ENCODE measurements at regions not wholly inside any gene's neighbourhood (a gene's known extent, or its start where the extent isn't known, plus 50 kb on each side); places are given as distances from the start of the nearest gene placed in this dataset.

DNA sequence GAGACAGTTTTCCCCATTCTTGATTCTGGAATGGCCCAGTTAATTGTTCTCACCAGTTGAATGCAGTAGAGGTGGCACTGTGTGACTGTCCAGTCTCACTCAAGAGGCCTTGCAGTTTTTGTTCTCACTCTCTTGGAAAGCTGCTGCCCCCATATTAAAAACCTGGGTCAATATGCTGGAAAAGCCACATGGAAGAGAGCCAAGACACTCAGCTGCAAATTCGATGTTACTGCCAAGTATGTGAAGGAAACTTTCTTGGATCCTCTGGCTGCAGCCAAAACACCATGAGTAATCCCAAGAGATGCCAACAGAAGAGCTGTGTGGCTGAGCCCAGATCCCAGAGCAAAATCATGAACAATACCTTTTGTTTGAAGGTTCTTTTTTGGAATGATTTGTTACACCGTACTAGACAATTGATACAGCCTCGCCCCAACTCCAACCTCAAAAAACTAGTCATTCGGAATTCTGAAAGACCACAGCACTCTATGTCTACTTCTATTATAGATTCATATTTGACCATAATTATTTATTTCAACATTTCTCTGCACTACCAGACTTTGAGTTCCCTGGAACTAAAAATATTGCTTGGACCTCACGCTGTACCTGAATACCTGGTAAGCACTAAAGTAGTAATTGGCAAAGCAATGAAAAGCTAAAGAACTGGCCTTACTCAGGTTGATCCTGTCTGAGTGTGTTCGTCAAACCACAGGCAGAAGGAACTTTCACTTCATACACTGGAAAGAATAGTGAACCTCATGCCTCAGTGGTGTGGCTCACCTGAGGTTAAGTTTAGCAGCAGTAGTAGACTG, 378.8 kb downstream of the ETS1 start:
- Histone ChIP-seq H3K9me3 (ENCODE audit: low read length) (no peaks in the 10 kb centered on the region), H4K20me1 (ENCODE audit: insufficient read depth) (no peaks in the 10 kb centered on the region), H3K36me3 (ENCODE audit: insufficient read depth, low read length) (no peaks in the 10 kb centered on the region), H3K4me3 (ENCODE audit: low read length) (no peak overlapping the region), H3K4me2 (ENCODE audit: low read length) (no peak overlapping the region), H2AFZ (ENCODE audit: low read depth, low read length) (no peak overlapping the region), H3K79me2 (replicated peaks; ENCODE audit: insufficient read depth, low read length) (no peaks in the 10 kb centered on the region), H3K9ac (ENCODE audit: low read length) (no peak overlapping the region), H3K9me2 (ENCODE audit: insufficient read depth, low read length) (no peaks in the 10 kb centered on the region), H3K27me3 (ENCODE audit: insufficient read depth, low read depth, low read length) (no peaks in the 10 kb centered on the region), H3F3A (ENCODE audit: insufficient read depth, low read length, poor library complexity, severe bottlenecking) (no peaks in the 10 kb centered on the region), H3K27ac (ENCODE audit: low read length) (no peak overlapping the region)
- TF ChIP-seq, protein P1, sequence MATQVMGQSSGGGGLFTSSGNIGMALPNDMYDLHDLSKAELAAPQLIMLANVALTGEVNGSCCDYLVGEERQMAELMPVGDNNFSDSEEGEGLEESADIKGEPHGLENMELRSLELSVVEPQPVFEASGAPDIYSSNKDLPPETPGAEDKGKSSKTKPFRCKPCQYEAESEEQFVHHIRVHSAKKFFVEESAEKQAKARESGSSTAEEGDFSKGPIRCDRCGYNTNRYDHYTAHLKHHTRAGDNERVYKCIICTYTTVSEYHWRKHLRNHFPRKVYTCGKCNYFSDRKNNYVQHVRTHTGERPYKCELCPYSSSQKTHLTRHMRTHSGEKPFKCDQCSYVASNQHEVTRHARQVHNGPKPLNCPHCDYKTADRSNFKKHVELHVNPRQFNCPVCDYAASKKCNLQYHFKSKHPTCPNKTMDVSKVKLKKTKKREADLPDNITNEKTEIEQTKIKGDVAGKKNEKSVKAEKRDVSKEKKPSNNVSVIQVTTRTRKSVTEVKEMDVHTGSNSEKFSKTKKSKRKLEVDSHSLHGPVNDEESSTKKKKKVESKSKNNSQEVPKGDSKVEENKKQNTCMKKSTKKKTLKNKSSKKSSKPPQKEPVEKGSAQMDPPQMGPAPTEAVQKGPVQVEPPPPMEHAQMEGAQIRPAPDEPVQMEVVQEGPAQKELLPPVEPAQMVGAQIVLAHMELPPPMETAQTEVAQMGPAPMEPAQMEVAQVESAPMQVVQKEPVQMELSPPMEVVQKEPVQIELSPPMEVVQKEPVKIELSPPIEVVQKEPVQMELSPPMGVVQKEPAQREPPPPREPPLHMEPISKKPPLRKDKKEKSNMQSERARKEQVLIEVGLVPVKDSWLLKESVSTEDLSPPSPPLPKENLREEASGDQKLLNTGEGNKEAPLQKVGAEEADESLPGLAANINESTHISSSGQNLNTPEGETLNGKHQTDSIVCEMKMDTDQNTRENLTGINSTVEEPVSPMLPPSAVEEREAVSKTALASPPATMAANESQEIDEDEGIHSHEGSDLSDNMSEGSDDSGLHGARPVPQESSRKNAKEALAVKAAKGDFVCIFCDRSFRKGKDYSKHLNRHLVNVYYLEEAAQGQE (IDR thresholded peaks at IDR 0.05; ENCODE audit: borderline replicate concordance) = no peak
- no peak for TF ChIP-seq MXI1 (conservative IDR thresholded peaks at IDR 0.05; ENCODE audit: poor library complexity, severe bottlenecking)
- TF ChIP-seq SMC3 (conservative IDR thresholded peaks at IDR 0.05; ENCODE audit: poor library complexity) = no peak
- no peak for TF ChIP-seq POLR2AphosphoS5 (IDR thresholded peaks at IDR 0.05)
- TF ChIP-seq TAF1 (IDR thresholded peaks at IDR 0.05; ENCODE audit: low read depth) = no peak
- no peak for TF ChIP-seq EZH2 (IDR thresholded peaks at IDR 0.05; ENCODE audit: borderline replicate concordance, insufficient read depth, low read length, poor library complexity, severe bottlenecking)
- TF ChIP-seq CTCF (IDR thresholded peaks at IDR 0.05; ENCODE audit: poor library complexity, severe bottlenecking) = no peak
- TF ChIP-seq EP300 (conservative IDR thresholded peaks at IDR 0.05; ENCODE audit: poor library complexity, severe bottlenecking) = no peak
- no peak for TF ChIP-seq RAD21 (conservative IDR thresholded peaks at IDR 0.05)

DNA sequence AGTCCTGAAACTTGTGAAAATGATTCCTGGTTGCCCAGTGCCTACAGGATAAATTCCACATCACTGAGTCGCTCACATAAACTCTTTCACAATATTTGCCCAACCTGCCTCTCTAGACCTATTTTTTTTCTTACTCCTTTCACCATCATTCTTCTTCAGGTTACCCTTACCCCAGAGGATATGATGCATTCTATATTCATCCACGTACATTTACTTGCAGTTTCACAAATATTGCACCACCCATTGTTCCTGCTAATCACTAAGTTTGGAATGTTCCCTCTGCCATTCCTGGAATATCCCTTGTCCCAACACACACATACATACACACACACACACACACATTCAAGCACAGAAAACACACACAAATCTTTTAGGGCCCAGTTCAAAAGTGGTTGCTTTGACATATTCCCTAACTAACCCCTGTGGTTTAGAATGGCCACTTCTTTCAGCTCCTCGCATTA, 379.5 kb downstream of the ETS1 start:
- H3K27ac ChIP-seq (ENCODE audit: low read length) = no peak overlapping the region
- H2AFZ ChIP-seq (ENCODE audit: low read depth, low read length) = no peak overlapping the region
- H3K9me2 ChIP-seq (ENCODE audit: insufficient read depth, low read length) = no peaks in the 10 kb centered on the region
- H3K9ac ChIP-seq (ENCODE audit: low read length) = no peak overlapping the region
- H3F3A ChIP-seq (ENCODE audit: insufficient read depth, low read length, poor library complexity, severe bottlenecking) = no peaks in the 10 kb centered on the region
- no peak for TF ChIP-seq RAD21 (conservative IDR thresholded peaks at IDR 0.05)
- no peak for TF ChIP-seq SMC3 (conservative IDR thresholded peaks at IDR 0.05; ENCODE audit: poor library complexity)
- TF ChIP-seq EP300 (conservative IDR thresholded peaks at IDR 0.05; ENCODE audit: poor library complexity, severe bottlenecking) = no peak
- TF ChIP-seq MXI1 (conservative IDR thresholded peaks at IDR 0.05; ENCODE audit: poor library complexity, severe bottlenecking) = no peak
- TF ChIP-seq, protein P1 (IDR thresholded peaks at IDR 0.05; ENCODE audit: borderline replicate concordance) = no peak
- no peak for TF ChIP-seq TAF1 (IDR thresholded peaks at IDR 0.05; ENCODE audit: low read depth)
- no peak for TF ChIP-seq POLR2AphosphoS5 (IDR thresholded peaks at IDR 0.05)
- TF ChIP-seq CTCF (IDR thresholded peaks at IDR 0.05; ENCODE audit: poor library complexity, severe bottlenecking) = no peak
- no peak for TF ChIP-seq EZH2 (IDR thresholded peaks at IDR 0.05; ENCODE audit: borderline replicate concordance, insufficient read depth, low read length, poor library complexity, severe bottlenecking)
- no peaks in the 10 kb centered on the region for H3K27me3 ChIP-seq (ENCODE audit: insufficient read depth, low read depth, low read length)
- no peaks in the 10 kb centered on the region for H3K79me2 ChIP-seq (replicated peaks; ENCODE audit: insufficient read depth, low read length)
- no peak overlapping the region for H3K4me3 ChIP-seq (ENCODE audit: low read length)
- no peaks in the 10 kb centered on the region for H4K20me1 ChIP-seq (ENCODE audit: insufficient read depth)
- no peaks in the 10 kb centered on the region for H3K9me3 ChIP-seq (ENCODE audit: low read length)
- no peak overlapping the region for H3K4me2 ChIP-seq (ENCODE audit: low read length)
- H3K36me3 ChIP-seq (ENCODE audit: insufficient read depth, low read length) = no peaks in the 10 kb centered on the region
